Left lung (tissue), 4 donors: ENCODE measurements at regions not wholly inside any gene's neighbourhood (a gene's known extent, or its start where the extent isn't known, plus 50 kb on each side); places are given as distances from the start of the nearest gene placed in this dataset.

Source experiments
- ATAC-seq: fragments of 200-7000 bp; cut with Tn5 transposase; one replicate; pipeline ENCODE4 v1.9.1; 2020; ENCODE audit warnings: moderate library complexity
- DNase-seq, 4 donors: peaks; one replicate each; pipeline ENCODE4 v3.0.0-alpha.2; 2013 to 2020
- H3K27ac ChIP-seq, 2 donors: fragments of 200-600 bp; sonication (generic) in 1 of 2; one replicate each; pipeline versions ENCODE4 v1.5.0 to v1.8.0; 2020 to 2021
- H3K27me3 ChIP-seq, 2 donors: fragments of 200-600 bp; sonication (generic) in 1 of 2; one replicate each; pipeline versions ENCODE4 v1.5.0 to v1.8.0; 2020 to 2021
- H3K36me3 ChIP-seq, 2 donors: fragments of 200-600 bp; sonication (generic) in 1 of 2; one replicate each; pipeline versions ENCODE4 v1.5.0 to v1.8.0; 2020 to 2021
- H3K4me1 ChIP-seq, 2 donors: fragments of 200-600 bp; one replicate each; pipeline ENCODE4 v1.8.0; 2021
- H3K4me3 ChIP-seq, 2 donors: fragments of 200-600 bp; sonication (generic) in 1 of 2; one replicate each; pipeline versions ENCODE4 v1.5.0 to v1.8.0; 2020 to 2021; ENCODE audit warnings: mild to moderate bottlenecking in 1 of 2
- H3K9me3 ChIP-seq, 2 donors: fragments of 200-600 bp; sonication (generic) in 1 of 2; one replicate each; pipeline versions ENCODE4 v1.5.0 to v1.8.0; 2020 to 2021
- intact Hi-C, 2 donors: fragments of 100-400 bp; cut with DNase I; formaldehyde crosslinking; loops; one replicate each; pipeline versions ENCODE4 v1.11.2 to v1.14.2; 2022
- TF ChIP-seq, protein P1 (sequence below), 2 donors: fragments of 200-600 bp; sonication (generic) in 1 of 2; IDR thresholded peaks; one replicate each; pipeline versions ENCODE4 v1.5.0 to v1.8.0; 2021; ENCODE audit warnings: antibody characterized with exemption in 2 of 2
- donor health status: DM: no; HTN: yes; CAD: no.
- donor health status: DM: no; HTN: no; CAD: no.

GRCh38 chr5:125603321-125603720 is 819.9 kb upstream of the GRAMD2B start:
- ATAC-seq (no peak), DNase-seq (no peak)
- TF ChIP-seq, protein P1, sequence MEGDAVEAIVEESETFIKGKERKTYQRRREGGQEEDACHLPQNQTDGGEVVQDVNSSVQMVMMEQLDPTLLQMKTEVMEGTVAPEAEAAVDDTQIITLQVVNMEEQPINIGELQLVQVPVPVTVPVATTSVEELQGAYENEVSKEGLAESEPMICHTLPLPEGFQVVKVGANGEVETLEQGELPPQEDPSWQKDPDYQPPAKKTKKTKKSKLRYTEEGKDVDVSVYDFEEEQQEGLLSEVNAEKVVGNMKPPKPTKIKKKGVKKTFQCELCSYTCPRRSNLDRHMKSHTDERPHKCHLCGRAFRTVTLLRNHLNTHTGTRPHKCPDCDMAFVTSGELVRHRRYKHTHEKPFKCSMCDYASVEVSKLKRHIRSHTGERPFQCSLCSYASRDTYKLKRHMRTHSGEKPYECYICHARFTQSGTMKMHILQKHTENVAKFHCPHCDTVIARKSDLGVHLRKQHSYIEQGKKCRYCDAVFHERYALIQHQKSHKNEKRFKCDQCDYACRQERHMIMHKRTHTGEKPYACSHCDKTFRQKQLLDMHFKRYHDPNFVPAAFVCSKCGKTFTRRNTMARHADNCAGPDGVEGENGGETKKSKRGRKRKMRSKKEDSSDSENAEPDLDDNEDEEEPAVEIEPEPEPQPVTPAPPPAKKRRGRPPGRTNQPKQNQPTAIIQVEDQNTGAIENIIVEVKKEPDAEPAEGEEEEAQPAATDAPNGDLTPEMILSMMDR (IDR thresholded peaks at IDR 0.05): no peak
- Histone ChIP-seq H3K27ac (no peak overlapping the region), H3K27me3 (no peaks in the 10 kb centered on the region), H3K4me1 (no peaks in the 10 kb centered on the region), H3K36me3 (no peaks in the 10 kb centered on the region), H3K4me3 (no peak overlapping the region), H3K9me3 (peaks cover 0 to 2% of the 10 kb centered on the region in 2 donors)
- intact Hi-C loops: no loop called here

- Histone ChIP-seq H3K27ac (no peak overlapping the region), H3K27me3 (no peaks in the 10 kb centered on the region), H3K36me3 (no peaks in the 10 kb centered on the region), H3K4me3 (no peak overlapping the region), H3K9me3 (peaks cover 0 to under 1% of the 10 kb centered on the region in 2 donors), H3K4me1 (no peaks in the 10 kb centered on the region)
- intact Hi-C loops: no loop called here
- ATAC-seq: no peak
- DNase-seq: no peak
- TF ChIP-seq, protein P1 (IDR thresholded peaks at IDR 0.05): no peak
Observed at GRCh38 chr5:125604104-125604503, 819.1 kb upstream of the GRAMD2B start.

- Histone ChIP-seq H3K27ac (no peak overlapping the region), H3K27me3 (no peaks in the 10 kb centered on the region), H3K4me1 (no peaks in the 10 kb centered on the region), H3K4me3 (no peak overlapping the region), H3K36me3 (no peaks in the 10 kb centered on the region), H3K9me3 (no peaks in the 10 kb centered on the region)
- TF ChIP-seq, protein P1 (IDR thresholded peaks at IDR 0.05): no peak
- ATAC-seq (no peak), DNase-seq (no peak)
- intact Hi-C loops: no loop called here
Observed at GRCh38 chr5:125607018-125607417, 816.2 kb upstream of the GRAMD2B start.

DNA sequence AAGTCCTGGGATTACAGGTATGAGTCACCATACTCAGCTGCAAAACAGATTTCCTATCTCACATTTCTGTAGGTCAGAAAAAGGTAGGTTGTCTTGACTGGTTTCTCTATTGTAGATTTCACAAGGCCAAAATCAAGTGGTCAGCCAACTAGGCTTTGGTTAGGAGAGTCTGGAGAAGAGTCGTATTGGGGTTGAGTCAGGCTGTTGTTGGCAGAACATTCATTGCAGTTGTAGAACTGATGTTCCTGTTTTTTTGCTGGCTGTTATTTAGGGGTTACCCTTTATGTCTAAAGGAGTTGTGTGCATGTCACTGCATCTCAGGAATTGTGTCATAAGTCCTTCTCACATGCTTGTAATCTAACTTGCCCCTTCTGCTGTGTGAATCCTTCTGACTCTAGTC is 814.2 kb upstream of the GRAMD2B start:
- H3K36me3 ChIP-seq: no peaks in the 10 kb centered on the region
- intact Hi-C loops: no loop called here
- DNase-seq (no peak), ATAC-seq (no peak)
- H3K4me3 ChIP-seq: no peak overlapping the region
- H3K27me3 ChIP-seq: no peaks in the 10 kb centered on the region
- TF ChIP-seq, protein P1 (IDR thresholded peaks at IDR 0.05): no peak
- H3K4me1 ChIP-seq: no peaks in the 10 kb centered on the region
- no peak overlapping the region for H3K27ac ChIP-seq
- no peaks in the 10 kb centered on the region for H3K9me3 ChIP-seq

- TF ChIP-seq, protein P1 (IDR thresholded peaks at IDR 0.05): no peak
- Histone ChIP-seq H3K4me3 (no peak overlapping the region), H3K27me3 (no peaks in the 10 kb centered on the region), H3K9me3 (no peaks in the 10 kb centered on the region), H3K4me1 (no peaks in the 10 kb centered on the region), H3K36me3 (no peaks in the 10 kb centered on the region), H3K27ac (no peak overlapping the region)
- DNase-seq (no peak), ATAC-seq (no peak)
- intact Hi-C loops: no loop called here
Observed at GRCh38 chr5:125610892-125611291, 812.3 kb upstream of the GRAMD2B start.
